ENCODE measurements at regions not wholly inside any gene's neighbourhood (a gene's known extent, or its start where the extent isn't known, plus 50 kb on each side); places are given as distances from the start of the nearest gene placed in this dataset.

DNA sequence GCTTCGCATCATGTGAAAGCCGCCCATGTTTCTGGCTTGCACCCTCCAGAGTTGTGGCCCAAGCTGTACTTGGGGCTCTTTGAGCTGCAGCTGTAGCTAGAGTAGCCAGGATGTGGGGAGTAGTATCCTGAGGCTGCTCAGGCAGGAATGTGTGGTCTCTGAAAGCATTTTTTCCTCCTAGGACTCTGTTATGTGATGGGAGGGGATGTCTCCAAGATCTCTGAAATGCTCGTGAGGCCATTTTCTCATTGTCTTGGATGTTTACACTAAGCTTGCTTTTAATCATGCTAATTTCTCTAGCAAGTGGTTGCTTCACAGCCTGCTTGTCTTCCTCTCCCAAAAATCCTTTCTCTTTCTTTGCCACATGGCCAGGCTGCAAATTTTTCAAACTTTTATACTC is 687.6 kb downstream of the DCDC2C start:
- TF ChIP-seq GATA1 (IDR thresholded peaks at IDR 0.05; ENCODE audit: low read depth, low read length), result no peak
- TF ChIP-seq POLR2A (IDR thresholded peaks at IDR 0.05; ENCODE audit: low read length), result no peak
- DNase-seq, result no peak

GRCh38 chr2:4404363-4404762 is 701.0 kb downstream of the DCDC2C start:
- no peak for DNase-seq
- TF ChIP-seq GATA1 (IDR thresholded peaks at IDR 0.05; ENCODE audit: low read depth, low read length) (no peak), POLR2A (IDR thresholded peaks at IDR 0.05; ENCODE audit: low read length) (no peak)

DNA sequence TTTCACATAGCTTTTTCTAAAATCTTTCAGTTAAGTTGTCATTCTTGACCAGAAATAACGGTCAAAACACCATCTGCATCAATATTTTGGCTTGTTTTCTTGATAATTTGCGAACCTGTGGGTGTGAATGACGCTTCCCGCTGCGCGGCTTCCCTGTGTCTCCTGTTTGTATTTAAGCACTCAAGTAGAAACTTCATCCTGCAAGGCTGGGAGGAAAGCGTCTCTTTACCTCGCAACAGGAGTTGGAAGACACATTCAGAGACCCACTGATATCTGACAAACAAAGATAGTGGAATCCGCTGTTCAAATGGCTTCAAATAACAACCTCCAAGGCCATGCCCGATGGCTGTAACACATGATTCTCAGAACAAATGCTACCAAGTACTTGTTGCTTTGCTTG is 704.9 kb downstream of the DCDC2C start:
- TF ChIP-seq POLR2A (IDR thresholded peaks at IDR 0.05; ENCODE audit: low read length) (no peak), GATA1 (IDR thresholded peaks at IDR 0.05; ENCODE audit: low read depth, low read length) (no peak)
- DNase-seq, result no peak

- TF ChIP-seq GATA1 (IDR thresholded peaks at IDR 0.05; ENCODE audit: low read depth, low read length) (no peak), POLR2A (IDR thresholded peaks at IDR 0.05; ENCODE audit: low read length) (no peak)
- DNase-seq, result no peak
Measured at GRCh38 chr2:4412637-4413187, 709.3 kb downstream of the DCDC2C start.

DNA sequence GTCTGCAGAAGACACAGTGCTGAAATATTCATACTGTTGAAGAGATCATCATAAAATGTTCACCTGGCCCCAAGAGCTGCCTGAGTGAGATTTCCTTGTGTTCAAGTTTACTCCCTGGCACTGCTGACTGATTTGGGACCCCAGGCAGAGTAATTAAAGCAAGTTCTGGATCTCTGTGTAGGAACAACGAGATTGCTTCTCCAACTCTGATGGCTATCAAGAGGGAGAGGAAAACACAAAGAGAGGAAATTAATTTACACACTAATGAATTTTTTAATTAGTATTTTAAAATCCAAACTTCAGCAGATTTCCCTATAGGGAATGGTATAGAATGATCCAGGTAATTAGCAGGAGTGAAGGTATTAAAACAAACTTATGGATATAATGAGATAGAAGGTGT is 711.8 kb downstream of the DCDC2C start:
- DNase-seq, result no peak

GRCh38 chr2:4415810-4416413 is 712.5 kb downstream of the DCDC2C start:
- no peak for DNase-seq
- no peak for TF ChIP-seq GATA1 (IDR thresholded peaks at IDR 0.05; ENCODE audit: low read depth, low read length)
- TF ChIP-seq POLR2A (IDR thresholded peaks at IDR 0.05; ENCODE audit: low read length), result no peak

More for the DNA sequence above, 711.8 kb downstream of the DCDC2C start:
- TF ChIP-seq POLR2A (IDR thresholded peaks at IDR 0.05; ENCODE audit: low read length) (no peak), GATA1 (IDR thresholded peaks at IDR 0.05; ENCODE audit: low read depth, low read length) (no peak)

DNA sequence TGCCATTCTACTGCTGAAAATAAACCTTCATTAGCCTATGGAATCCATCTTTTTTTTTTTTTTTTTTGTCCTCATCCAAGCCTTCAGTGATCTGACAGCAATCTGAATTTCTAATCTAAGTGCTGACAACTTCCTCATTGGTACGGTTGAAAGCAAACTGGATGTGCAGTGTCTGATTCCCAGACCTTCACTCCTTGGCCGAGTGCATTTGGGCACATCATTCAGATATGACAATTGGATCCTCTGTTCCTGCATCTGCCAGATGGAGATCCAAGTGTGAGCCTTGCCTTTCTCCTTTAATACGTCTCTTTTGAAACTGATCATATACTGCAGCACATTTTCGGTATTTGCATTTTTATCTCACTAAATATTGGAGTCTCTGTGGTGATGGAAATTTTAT is 713.1 kb downstream of the DCDC2C start:
- no peak for DNase-seq
- TF ChIP-seq GATA1 (IDR thresholded peaks at IDR 0.05; ENCODE audit: low read depth, low read length) (no peak), POLR2A (IDR thresholded peaks at IDR 0.05; ENCODE audit: low read length) (no peak)

GRCh38 chr2:4417771-4418170 is 714.4 kb downstream of the DCDC2C start:
- no peak for DNase-seq
- TF ChIP-seq GATA1 (IDR thresholded peaks at IDR 0.05; ENCODE audit: low read depth, low read length) (no peak), POLR2A (IDR thresholded peaks at IDR 0.05; ENCODE audit: low read length) (no peak)

DNA sequence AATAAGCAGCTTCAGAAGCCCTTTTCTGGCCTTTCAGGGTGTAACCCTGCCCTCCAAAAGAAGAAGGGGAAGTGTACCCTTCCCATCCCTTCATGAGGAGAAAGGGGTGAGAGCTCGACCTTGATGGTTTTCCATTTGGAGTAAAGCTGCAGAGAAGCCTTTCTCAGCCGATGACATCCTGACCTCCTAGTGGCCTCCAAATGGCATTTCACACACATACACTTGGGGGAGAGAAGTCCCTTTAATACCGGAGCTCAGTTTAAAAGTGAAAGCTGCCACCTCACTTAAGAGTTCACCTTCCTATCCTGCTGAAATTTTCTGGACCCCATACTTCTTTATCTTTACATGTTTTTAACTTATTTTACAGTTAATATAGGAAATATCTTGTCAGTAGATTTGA is 716.7 kb downstream of the DCDC2C start:
- DNase-seq, result no peak
- TF ChIP-seq GATA1 (IDR thresholded peaks at IDR 0.05; ENCODE audit: low read depth, low read length) (no peak), POLR2A (IDR thresholded peaks at IDR 0.05; ENCODE audit: low read length) (no peak)

GRCh38 chr2:4424153-4424552 is 720.8 kb downstream of the DCDC2C start:
- TF ChIP-seq POLR2A (IDR thresholded peaks at IDR 0.05; ENCODE audit: low read length), result no peak
- no peak for TF ChIP-seq GATA1 (IDR thresholded peaks at IDR 0.05; ENCODE audit: low read depth, low read length)
- no peak for DNase-seq

DNA sequence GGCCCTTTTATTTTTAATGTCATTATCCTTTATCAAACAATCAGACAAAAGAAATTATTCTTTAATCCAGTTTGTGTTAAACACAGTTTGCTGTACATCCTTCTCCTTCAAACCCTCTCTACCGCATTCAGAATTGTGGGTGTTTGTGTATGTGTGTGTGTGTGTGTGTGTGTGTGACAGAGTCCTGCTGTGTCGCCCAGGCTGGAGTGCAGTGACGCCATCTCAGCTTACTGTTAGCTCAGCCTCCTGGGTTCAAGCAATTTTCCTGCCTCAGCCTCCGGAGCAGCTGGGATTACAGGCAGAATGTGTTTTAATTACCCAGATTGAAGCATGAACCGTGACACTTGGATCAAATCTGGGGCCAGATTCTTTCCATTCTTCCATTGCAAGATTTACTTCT is 723.7 kb downstream of the DCDC2C start:
- TF ChIP-seq GATA1 (IDR thresholded peaks at IDR 0.05; ENCODE audit: low read depth, low read length), result no peak
- DNase-seq, result no peak

GRCh38 chr2:4445821-4446220 is 742.4 kb downstream of the DCDC2C start:
- TF ChIP-seq POLR2A (IDR thresholded peaks at IDR 0.05; ENCODE audit: low read length) (no peak), GATA1 (IDR thresholded peaks at IDR 0.05; ENCODE audit: low read depth, low read length) (no peak)

DNA sequence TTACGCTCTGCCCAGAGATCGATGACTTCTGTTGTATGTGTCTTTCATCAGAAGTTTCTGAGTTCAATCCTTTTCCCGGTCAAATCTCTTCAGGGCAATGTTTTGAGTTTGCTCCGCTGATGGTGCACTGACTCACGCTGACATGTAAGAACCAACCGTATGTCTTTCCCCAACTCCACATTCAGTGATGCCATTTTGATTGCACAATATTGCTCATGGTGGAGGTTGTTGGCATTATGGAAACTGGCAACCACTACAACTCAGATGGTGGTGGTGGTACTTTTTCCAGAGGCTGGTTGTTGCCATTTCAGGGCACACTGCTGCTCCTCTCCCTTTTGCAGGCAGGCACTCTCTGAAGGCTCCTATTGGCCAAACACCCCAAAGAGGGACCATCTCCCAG is 751.5 kb downstream of the DCDC2C start:
- TF ChIP-seq GATA1 (IDR thresholded peaks at IDR 0.05; ENCODE audit: low read depth, low read length) (no peak), POLR2A (IDR thresholded peaks at IDR 0.05; ENCODE audit: low read length) (no peak)
- no peak for DNase-seq

More at GRCh38 chr2:4445821-4446220, 742.4 kb downstream of the DCDC2C start:
- DNase-seq, result no peak

DNA sequence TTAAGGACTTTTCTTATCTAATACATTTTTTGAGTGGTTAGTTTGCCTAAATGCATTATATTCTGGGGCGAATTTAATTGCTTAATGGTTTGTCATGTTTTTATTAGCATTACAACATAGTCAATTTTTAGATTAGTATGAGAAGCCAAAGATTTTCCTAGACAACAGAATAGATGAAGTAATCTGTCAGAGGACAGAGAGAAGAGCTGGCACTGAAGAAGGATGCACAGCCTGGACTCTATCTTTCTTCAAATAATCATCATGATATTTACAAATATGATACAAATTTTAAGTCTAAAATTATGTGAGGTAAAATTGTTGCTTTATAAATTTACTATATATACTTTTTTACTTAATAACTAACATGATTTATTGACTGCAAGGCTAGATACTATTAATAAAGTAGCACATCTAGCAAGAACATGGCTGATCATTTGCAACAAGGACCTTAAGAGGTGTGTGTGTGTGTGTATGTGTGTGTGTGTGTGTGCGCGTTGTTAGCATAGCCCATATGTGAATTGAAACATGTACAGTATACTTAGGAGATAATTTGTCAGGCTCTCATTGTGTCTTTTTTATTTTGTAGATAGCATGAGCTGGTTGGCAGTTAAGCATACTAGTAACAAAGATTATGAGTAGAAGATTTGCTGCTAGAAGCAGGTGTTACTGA is 752.2 kb downstream of the DCDC2C start:
- DNase-seq, result no peak
- TF ChIP-seq POLR2A (IDR thresholded peaks at IDR 0.05; ENCODE audit: low read length), result no peak
- TF ChIP-seq GATA1 (IDR thresholded peaks at IDR 0.05; ENCODE audit: low read depth, low read length), result no peak
